ENCODE measurements at regions not wholly inside any gene's neighbourhood (a gene's known extent, or its start where the extent isn't known, plus 50 kb on each side); places are given as distances from the start of the nearest gene placed in this dataset.

GRCh38 chr4:36767596-36767995 lies 476.9 kb upstream of the NWD2 start:
- Mint-ChIP-seq H3K9me3 (ENCODE audit: low read depth) (no peaks in the 10 kb centered on the region), H3K4me3 (ENCODE audit: low read depth) (no peak overlapping the region), H3K36me3 (ENCODE audit: insufficient read depth) (no peaks in the 10 kb centered on the region), H3K27ac (no peak overlapping the region), H3K4me1 (ENCODE audit: low read depth) (peaks cover 11% of the 10 kb centered on the region), H3K27me3 (no peaks in the 10 kb centered on the region)
- DNase-seq (ENCODE audit: low spot score, unreplicated experiment): no peak
- no peak for TF ChIP-seq CTCF (IDR thresholded peaks at IDR 0.05; ENCODE audit: unreplicated experiment)

GRCh38 chr4:36771411-36772153 lies 473.0 kb upstream of the NWD2 start:
- DNase-seq (ENCODE audit: low spot score, unreplicated experiment): no peak
- no peak overlapping the region for H3K27ac Mint-ChIP-seq
- H3K9me3 Mint-ChIP-seq (ENCODE audit: low read depth): no peaks in the 10 kb centered on the region
- no peak for TF ChIP-seq CTCF (IDR thresholded peaks at IDR 0.05; ENCODE audit: unreplicated experiment)
- H3K27me3 Mint-ChIP-seq: no peaks in the 10 kb centered on the region
- H3K4me1 Mint-ChIP-seq (ENCODE audit: low read depth): peaks cover 14% of the 10 kb centered on the region
- H3K36me3 Mint-ChIP-seq (ENCODE audit: insufficient read depth): no peaks in the 10 kb centered on the region
- no peak overlapping the region for H3K4me3 Mint-ChIP-seq (ENCODE audit: low read depth)

- Mint-ChIP-seq H3K27ac (no peak overlapping the region), H3K4me3 (ENCODE audit: low read depth) (no peak overlapping the region), H3K4me1 (ENCODE audit: low read depth) (peaks cover 14% of the 10 kb centered on the region), H3K9me3 (ENCODE audit: low read depth) (no peaks in the 10 kb centered on the region), H3K36me3 (ENCODE audit: insufficient read depth) (no peaks in the 10 kb centered on the region), H3K27me3 (no peaks in the 10 kb centered on the region)
- no peak for DNase-seq (ENCODE audit: low spot score, unreplicated experiment)
- TF ChIP-seq CTCF (IDR thresholded peaks at IDR 0.05; ENCODE audit: unreplicated experiment): no peak
Observed at GRCh38 chr4:36772154-36772516, 472.4 kb upstream of the NWD2 start.

GRCh38 chr4:36773467-36773866 lies 471.1 kb upstream of the NWD2 start:
- H3K27ac Mint-ChIP-seq: no peak overlapping the region
- H3K4me3 Mint-ChIP-seq (ENCODE audit: low read depth): no peak overlapping the region
- H3K9me3 Mint-ChIP-seq (ENCODE audit: low read depth): no peaks in the 10 kb centered on the region
- DNase-seq (ENCODE audit: low spot score, unreplicated experiment): no peak
- no peaks in the 10 kb centered on the region for H3K27me3 Mint-ChIP-seq
- no peaks in the 10 kb centered on the region for H3K36me3 Mint-ChIP-seq (ENCODE audit: insufficient read depth)
- no peak for TF ChIP-seq CTCF (IDR thresholded peaks at IDR 0.05; ENCODE audit: unreplicated experiment)
- peaks cover 14% of the 10 kb centered on the region for H3K4me1 Mint-ChIP-seq (ENCODE audit: low read depth)

- Mint-ChIP-seq H3K36me3 (ENCODE audit: insufficient read depth) (no peaks in the 10 kb centered on the region), H3K4me1 (ENCODE audit: low read depth) (peaks cover 14% of the 10 kb centered on the region), H3K27me3 (no peaks in the 10 kb centered on the region), H3K4me3 (ENCODE audit: low read depth) (no peak overlapping the region), H3K9me3 (ENCODE audit: low read depth) (peaks cover 2% of the 10 kb centered on the region), H3K27ac (no peak overlapping the region)
- TF ChIP-seq CTCF (IDR thresholded peaks at IDR 0.05; ENCODE audit: unreplicated experiment): no peak
- DNase-seq (ENCODE audit: low spot score, unreplicated experiment): no peak
Observed at GRCh38 chr4:36775544-36775943, 469.0 kb upstream of the NWD2 start.
